K562 (cell line): ENCODE measurements at regions not wholly inside any gene's neighbourhood (a gene's known extent, or its start where the extent isn't known, plus 50 kb on each side); places are given as distances from the start of the nearest gene placed in this dataset.

Source experiments
- ATF4 ChIP-seq: fragments of 450-650 bp; formaldehyde crosslinking; IDR thresholded peaks from 2 replicates; pipeline ENCODE4 v1.4.0; 2022; ENCODE audit warnings: mild to moderate bottlenecking, moderate library complexity
- DACH1 ChIP-seq: fragments of 450-650 bp; IDR thresholded peaks from 2 replicates; pipeline ENCODE4 v1.6.1; 2018; ENCODE audit not compliant: partially characterized antibody
- DEAF1 ChIP-seq: fragments of 450-650 bp; formaldehyde crosslinking; IDR thresholded peaks from 2 replicates; pipeline ENCODE4 v1.4.0; 2020; ENCODE audit warnings: mild to moderate bottlenecking, moderate library complexity
- ETV6 ChIP-seq, 3 experiments: fragments of 150-350 bp in 1 of 3; sonication (generic) in 1 of 3; formaldehyde crosslinking in 1 of 3; IDR thresholded peaks; 2 replicates each; pipeline versions ENCODE4 v1.6.1 to v1.8.0; 2014 to 2022; ENCODE audit warnings: borderline replicate concordance in 2 of 3, low read depth in 2 of 3, antibody characterized with exemption in 1 of 3, low read length in 1 of 3, mild to moderate bottlenecking in 1 of 3, missing genetic modification reagents in 1 of 3
- FOXJ2 ChIP-seq: fragments of 200-800 bp; sonication (Bioruptor generic); IDR thresholded peaks from 2 replicates; pipeline ENCODE4 v1.6.1; 2016; ENCODE audit warnings: missing genetic modification characterization, missing compliant biosample characterization
- FOXK1 ChIP-seq: sonication (generic); formaldehyde crosslinking; IDR thresholded peaks from 2 replicates; pipeline ENCODE4 v1.8.0; 2022; ENCODE audit warnings: missing genetic modification reagents, mild to moderate bottlenecking, borderline replicate concordance
- IRF1 ChIP-seq: sonication (generic); formaldehyde crosslinking; IDR thresholded peaks from 2 replicates; pipeline ENCODE4 v1.8.0; 2022; ENCODE audit warnings: missing genetic modification reagents, mild to moderate bottlenecking, borderline replicate concordance
- NKRF ChIP-seq: fragments of 450-650 bp; IDR thresholded peaks from 2 replicates; pipeline ENCODE4 v1.6.1; 2016; ENCODE audit warnings: borderline replicate concordance
- RERE ChIP-seq: sonication (generic); formaldehyde crosslinking; IDR thresholded peaks from 2 replicates; pipeline ENCODE4 v1.8.0; 2023; ENCODE audit warnings: missing genetic modification reagents, mild to moderate bottlenecking, borderline replicate concordance
- RHOXF2B ChIP-seq: fragments of 250-450 bp; sonication (Bioruptor Pico); conservative IDR thresholded peaks from 2 replicates; pipeline ENCODE4 v1.5.1; 2021
- TFAP4 ChIP-seq: sonication (generic); formaldehyde crosslinking; IDR thresholded peaks from 2 replicates; pipeline ENCODE4 v1.8.0; 2022; ENCODE audit warnings: missing genetic modification reagents, mild to moderate bottlenecking, moderate library complexity, borderline replicate concordance
- ZNF175 ChIP-seq: fragments of 200-800 bp; sonication (Bioruptor generic); IDR thresholded peaks from 2 replicates; pipeline ENCODE4 v1.6.1; 2016; ENCODE audit warnings: low read depth, mild to moderate bottlenecking, missing genetic modification characterization, missing compliant biosample characterization
- ZNF436 ChIP-seq: fragments of 250-450, 450-650 bp; sonication (Bioruptor Pico); formaldehyde crosslinking; IDR thresholded peaks from 2 replicates; pipeline ENCODE4 v1.7.0; 2020; ENCODE audit warnings: mild to moderate bottlenecking

- TF ChIP-seq ATF4 (CRISPR knock-in tag) (no peak), FOXK1 (no peak), IRF1 (CRISPR knock-in tag) (no peak), ZNF436 (CRISPR knock-in tag) (no peak), ETV6 (IDR thresholded peaks at IDR 0.05; ENCODE audit: borderline replicate concordance in 1 of 2, low read depth in 2 of 2, low read length in 1 of 2) (no peak), ETV6 (CRISPR knock-in tag; IDR thresholded peaks at IDR 0.05; ENCODE audit: borderline replicate concordance) (no peak), DEAF1 (CRISPR knock-in tag) (no peak), RERE (CRISPR knock-in tag) (no peak), TFAP4 (CRISPR knock-in tag) (no peak), FOXJ2 (tag) (no peak), RHOXF2B (CRISPR knock-in tag) (no peak), ZNF175 (CRISPR knock-in tag) (no peak), DACH1 (no peak), NKRF (no peak)
- TF ChIP-seq, all 486 proteins: peak for 0
Observed at GRCh38 chr5:98110791-98111190, 662.7 kb upstream of the RGMB start (continued).
